DND-41 (cell line): ENCODE measurements at regions not wholly inside any gene's neighbourhood (a gene's known extent, or its start where the extent isn't known, plus 50 kb on each side); places are given as distances from the start of the nearest gene placed in this dataset.
"Not testable (repeated sequence)": the region's sequence is repeated elsewhere in the genome, so short reads cannot be mapped to it uniquely, and the experiment has no call there.

Experiments used
- EZH2 ChIP-seq: IDR thresholded peaks from 3 replicates; pipeline ENCODE4 v1.6.1; 2012; ENCODE audit warnings: borderline replicate concordance, low read depth, mild to moderate bottlenecking, moderate library complexity, low read length, inconsistent platforms; ENCODE audit not compliant: severe bottlenecking
- TF ChIP-seq, protein P1 (sequence below): IDR thresholded peaks from 2 replicates; pipeline ENCODE4 v1.5.1; 2012; ENCODE audit warnings: borderline replicate concordance, low read length, moderate library complexity, mild to moderate bottlenecking; ENCODE audit not compliant: poor library complexity, severe bottlenecking; ENCODE audit errors: extremely low read depth

GRCh38 chr2:239817468-239818031 lies 207.6 kb downstream of the NDUFA10 start:
- TF ChIP-seq, protein P1, sequence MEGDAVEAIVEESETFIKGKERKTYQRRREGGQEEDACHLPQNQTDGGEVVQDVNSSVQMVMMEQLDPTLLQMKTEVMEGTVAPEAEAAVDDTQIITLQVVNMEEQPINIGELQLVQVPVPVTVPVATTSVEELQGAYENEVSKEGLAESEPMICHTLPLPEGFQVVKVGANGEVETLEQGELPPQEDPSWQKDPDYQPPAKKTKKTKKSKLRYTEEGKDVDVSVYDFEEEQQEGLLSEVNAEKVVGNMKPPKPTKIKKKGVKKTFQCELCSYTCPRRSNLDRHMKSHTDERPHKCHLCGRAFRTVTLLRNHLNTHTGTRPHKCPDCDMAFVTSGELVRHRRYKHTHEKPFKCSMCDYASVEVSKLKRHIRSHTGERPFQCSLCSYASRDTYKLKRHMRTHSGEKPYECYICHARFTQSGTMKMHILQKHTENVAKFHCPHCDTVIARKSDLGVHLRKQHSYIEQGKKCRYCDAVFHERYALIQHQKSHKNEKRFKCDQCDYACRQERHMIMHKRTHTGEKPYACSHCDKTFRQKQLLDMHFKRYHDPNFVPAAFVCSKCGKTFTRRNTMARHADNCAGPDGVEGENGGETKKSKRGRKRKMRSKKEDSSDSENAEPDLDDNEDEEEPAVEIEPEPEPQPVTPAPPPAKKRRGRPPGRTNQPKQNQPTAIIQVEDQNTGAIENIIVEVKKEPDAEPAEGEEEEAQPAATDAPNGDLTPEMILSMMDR = not testable (repeated sequence)
- not testable (repeated sequence) for TF ChIP-seq EZH2
